GM12878 (cell line): ENCODE measurements at regions not wholly inside any gene's neighbourhood (a gene's known extent, or its start where the extent isn't known, plus 50 kb on each side); places are given as distances from the start of the nearest gene placed in this dataset.

ENCODE experiments used
- DPF2 ChIP-seq: fragments of 450-650 bp; IDR thresholded peaks from 2 replicates; pipeline ENCODE4 v1.6.1; 2017; ENCODE audit warnings: mild to moderate bottlenecking
- E4F1 ChIP-seq: fragments of 450-650 bp; IDR thresholded peaks from 2 replicates; pipeline ENCODE4 v1.6.1; 2018; ENCODE audit warnings: borderline replicate concordance, mild to moderate bottlenecking; ENCODE audit not compliant: partially characterized antibody

DNA sequence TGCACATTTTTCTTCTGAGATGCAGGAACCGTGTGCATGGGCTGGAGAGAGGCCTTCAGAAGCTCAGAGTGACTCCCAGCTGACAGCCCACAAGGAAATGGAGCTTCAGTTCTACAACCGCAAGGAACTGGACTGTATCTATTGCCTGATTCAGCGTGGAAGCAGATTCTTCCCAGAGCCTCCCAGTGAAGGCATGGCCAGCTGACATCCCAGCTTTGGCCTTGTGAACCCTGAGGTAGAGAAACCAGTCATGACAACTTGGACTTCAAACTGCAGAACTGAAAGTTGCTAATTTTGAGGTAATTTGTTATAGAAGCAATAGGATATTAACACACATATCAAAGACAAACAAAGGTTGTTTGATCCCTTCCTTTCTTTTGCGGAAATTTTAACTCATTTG, 94.3 kb upstream of the NOX3 start:
- TF ChIP-seq DPF2 (no peak), E4F1 (no peak)
